Activated CD4-positive, alpha-beta T cell treated with anti-CD3 and anti-CD28 coated beads, Interleukin-2, amount 50 U/mL, for 24 hours (primary cell): ENCODE measurements at regions not wholly inside any gene's neighbourhood (a gene's known extent, or its start where the extent isn't known, plus 50 kb on each side); places are given as distances from the start of the nearest gene placed in this dataset.
"Not testable (repeated sequence)": the region's sequence is repeated elsewhere in the genome, so short reads cannot be mapped to it uniquely, and the experiment has no call there.

Experiments used
- DNase-seq, 2 donors: peaks; one replicate each; pipeline ENCODE4 v3.0.0-alpha.2; 2020; ENCODE audit warnings: low read depth in 1 of 2, low spot score in 1 of 2

GRCh38 chr4:186845137-186845842 is 121.6 kb upstream of the FAT1 start:
- no peak for DNase-seq

- DNase-seq = no peak
These were observed 122.8 kb upstream of the FAT1 start for GRCh38 chr4:186846426-186846825.

DNA sequence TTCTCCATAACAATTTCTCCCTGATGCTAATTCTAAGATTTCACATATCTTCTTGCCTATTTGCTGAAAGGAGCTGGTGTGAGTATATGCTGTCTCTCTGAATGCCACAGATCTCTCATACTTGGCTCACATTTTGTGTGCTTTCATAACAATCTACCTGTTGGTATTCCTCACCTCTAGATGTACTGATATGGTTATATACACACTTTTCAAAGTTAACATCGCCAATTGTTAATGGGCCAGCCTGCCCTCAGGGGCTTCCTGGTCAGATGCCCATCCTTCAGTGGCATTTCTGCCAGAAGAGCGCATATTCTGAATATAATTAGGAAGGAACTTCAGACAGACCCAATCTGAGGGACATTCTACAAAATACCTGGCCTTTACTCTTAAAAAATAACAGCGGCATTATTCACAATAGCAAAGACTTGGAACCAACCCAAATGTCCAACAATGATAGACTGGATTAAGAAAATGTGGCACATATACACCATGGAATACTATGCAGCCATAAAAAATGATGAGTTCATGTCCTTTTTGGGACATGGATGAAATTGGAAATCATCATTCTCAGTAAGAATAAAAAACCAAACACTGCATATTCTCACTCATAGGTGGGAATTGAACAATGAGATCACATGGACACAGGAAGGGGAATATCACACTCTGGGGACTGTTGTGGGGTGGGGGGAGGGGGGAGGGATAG is 123.9 kb upstream of the FAT1 start:
- DNase-seq = not testable (repeated sequence)

DNA sequence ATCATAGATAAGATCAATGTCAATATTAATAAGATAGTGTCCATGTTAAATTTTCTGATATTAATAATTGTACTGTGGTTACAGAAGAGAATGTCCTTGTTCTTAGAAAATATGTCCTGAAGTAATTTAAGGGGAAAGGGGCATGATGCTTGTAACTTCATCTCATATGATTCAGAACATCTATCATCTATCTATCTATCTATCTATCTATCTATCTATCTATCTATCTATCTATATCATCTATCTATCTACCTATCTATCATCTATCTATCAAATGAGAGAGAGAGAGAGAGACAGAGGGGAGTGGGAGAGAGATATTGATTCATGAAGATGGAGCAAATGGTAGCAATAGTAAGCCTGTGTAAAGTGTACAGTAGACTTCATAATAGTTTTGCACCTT is 124.8 kb upstream of the FAT1 start:
- no peak for DNase-seq

GRCh38 chr4:186851291-186852072 is 127.8 kb upstream of the FAT1 start:
- no peak for DNase-seq

DNA sequence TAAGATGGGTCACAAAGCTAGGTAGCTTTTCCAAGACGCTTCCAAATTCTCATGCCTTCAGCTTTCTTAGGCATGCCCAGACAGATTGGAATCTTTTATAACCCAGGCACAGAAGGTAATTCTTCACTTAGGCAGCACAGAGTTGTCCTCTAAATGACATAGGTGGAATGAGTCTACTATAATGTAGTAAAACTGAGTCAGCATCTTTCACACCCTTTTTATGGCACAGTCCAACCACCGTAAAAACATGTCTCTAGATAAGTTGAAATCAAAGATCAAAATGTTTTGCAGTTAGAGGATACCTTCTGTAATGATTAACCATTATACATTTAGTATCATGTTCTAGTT is 128.4 kb upstream of the FAT1 start:
- DNase-seq = no peak

DNA sequence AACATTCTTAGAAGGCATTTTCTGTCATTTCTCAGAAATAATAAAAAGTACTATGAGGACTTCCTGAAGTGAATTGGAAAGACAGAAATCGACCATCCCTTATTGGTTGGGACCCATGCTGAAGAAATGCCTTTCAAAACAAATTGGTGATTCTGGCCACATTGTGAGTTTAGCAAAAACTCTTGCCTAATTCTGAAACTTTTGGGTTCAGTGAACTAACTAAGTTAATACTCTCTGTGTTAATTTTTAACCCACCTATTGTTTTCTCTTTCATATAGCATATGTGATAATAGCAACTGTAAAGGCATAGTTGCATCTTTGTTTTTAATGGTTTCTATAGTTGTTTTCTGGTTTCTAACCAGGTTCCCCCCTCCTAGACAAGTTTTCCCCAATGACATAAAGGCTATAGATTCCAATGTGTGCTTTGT is 129.3 kb upstream of the FAT1 start:
- DNase-seq = no peak

GRCh38 chr4:186854256-186854655 is 130.6 kb upstream of the FAT1 start:
- no peak for DNase-seq

- no peak for DNase-seq
These were observed 131.5 kb upstream of the FAT1 start for GRCh38 chr4:186855111-186855510.

DNA sequence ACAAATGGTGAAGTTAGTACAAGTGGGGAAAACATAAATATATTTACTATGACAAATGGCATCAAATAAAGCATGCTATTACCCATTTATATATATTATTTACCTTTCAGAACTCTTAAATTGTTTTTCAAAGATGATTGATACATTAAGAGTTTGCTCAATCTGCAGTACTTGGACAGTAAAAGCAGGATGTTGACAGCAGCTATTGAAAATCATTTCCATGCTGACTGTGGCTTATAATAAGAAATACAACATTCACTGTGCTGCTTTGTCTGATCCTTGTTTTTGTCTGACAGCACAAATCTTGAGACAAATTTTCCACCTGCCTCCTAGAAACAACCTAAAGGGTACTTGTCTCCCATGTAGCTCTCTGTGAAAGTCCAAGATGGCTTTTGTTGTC is 134.1 kb upstream of the FAT1 start:
- DNase-seq = no peak

DNA sequence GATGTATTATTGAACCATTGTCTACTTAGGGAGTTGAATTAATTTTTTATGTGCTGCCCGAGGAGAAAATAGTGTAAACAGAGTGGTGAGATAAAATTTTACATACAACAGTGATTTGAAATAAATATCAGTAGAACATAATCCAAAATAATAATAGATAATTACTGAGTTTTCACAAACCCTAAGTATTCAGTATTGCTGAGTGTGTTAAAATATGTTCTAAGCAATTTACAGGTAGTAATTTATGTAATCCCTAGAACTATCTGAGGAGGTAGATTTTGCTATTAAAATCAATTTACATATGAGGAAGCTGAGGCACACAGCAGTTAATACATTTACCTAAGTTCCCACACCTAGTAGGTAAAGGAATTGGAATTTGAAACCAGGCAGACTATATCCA is 134.7 kb upstream of the FAT1 start:
- DNase-seq = no peak

GRCh38 chr4:186859420-186859819 is 135.8 kb upstream of the FAT1 start:
- DNase-seq = no peak

- no peak for DNase-seq
These were observed 137.7 kb upstream of the FAT1 start for GRCh38 chr4:186861317-186861716.

DNA sequence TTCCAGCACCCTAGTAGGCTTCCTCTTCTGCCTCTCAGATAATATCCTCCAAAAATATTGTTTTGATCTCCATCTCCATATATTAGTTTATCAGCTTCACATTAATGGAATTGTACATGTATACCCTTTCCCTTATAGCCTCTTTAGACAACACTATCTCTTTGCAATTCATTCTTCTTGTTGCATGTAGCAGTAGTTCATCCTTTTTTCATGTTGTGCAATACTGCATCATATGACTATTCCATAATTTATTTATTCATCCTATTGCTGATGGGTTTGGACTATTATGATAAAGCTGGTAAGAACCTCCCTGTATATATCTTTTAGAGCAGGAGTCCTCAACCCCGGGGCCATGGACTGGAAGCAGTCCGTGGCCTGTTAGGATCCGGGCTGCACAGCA is 148.2 kb upstream of the FAT1 start:
- no peak for DNase-seq

GRCh38 chr4:186873095-186873494 is 149.4 kb upstream of the FAT1 start:
- not testable (repeated sequence) for DNase-seq

GRCh38 chr4:186875476-186875875 is 151.8 kb upstream of the FAT1 start:
- DNase-seq = no peak

DNA sequence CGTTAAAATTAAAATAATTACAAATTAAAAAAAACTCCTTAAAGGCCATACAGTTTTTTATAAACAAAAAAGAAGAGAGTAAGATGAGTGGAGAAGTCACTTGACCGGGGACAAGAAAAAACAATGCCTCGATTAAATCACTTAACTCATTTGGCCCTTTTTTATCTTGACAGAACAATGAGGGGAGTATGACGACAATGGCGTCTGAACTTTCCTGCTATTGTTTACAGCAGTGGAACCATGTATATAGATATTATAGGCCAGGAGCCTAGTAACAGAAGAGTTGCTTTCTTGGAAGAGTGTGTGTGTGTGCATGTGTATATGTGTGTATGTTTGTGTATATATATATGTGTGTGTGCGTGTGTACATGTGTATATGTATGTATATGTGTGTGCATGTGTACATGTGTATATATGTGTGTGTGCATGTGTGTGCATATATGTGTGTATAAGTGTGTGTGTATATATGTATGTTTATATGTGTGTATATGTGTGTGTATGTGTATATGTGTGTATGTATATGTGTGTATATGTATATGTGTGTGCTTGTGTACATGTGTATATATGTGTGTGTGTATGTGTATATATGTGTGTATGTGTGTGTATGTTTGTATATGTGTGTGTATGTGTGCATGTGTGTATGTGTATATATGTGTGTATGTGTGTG is 153.4 kb upstream of the FAT1 start:
- DNase-seq = no peak

DNA sequence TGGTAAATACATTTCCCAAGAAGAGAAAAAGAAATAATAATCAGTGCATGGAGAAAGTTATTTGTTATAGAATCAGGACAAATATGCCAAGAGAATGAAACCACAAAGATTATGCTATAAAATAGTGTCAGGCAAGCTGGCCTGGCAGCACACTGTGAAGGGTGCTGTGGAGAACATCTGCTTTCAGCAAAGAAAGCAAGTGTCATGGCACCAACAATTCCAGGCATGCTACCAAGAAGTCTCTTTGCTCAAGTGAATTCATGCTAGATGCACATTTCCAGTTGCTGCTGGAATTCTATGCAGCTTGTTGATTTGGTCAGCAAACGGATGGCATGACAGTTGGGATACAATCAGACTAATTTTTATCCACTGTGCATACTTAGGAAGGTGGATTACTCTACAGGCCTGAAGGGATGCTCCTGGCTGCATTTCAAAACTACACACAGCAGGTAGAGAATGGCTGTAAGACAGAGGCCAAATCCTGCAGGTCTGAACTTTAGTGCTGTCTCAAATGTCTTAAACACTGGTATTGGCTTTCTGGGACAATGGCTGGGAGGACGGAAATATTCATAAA is 154.6 kb upstream of the FAT1 start:
- no peak for DNase-seq

GRCh38 chr4:186881521-186882220 is 158.0 kb upstream of the FAT1 start:
- no peak for DNase-seq

- no peak for DNase-seq
These were observed 158.6 kb upstream of the FAT1 start for GRCh38 chr4:186882293-186882692.

DNA sequence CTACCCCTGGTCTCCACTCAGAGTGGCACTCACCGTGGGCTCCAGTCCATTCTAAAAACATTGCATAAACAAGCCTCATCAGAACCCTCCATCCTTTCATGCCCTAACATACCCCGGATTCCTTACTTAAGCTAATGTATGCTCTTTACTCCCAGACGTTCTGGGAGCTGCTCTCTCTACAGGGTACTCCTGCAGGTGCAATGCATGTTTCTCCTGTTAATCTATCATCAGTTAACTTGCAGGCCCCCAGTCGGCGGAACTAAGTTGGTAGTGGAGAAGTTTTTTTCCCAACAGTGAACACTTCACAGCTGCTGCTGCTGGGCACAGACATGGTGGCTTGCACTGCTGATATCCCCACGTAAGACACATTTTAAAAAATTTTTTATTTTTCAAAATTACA is 161.6 kb upstream of the FAT1 start:
- DNase-seq = no peak
